GM13976 (cell line): ENCODE measurements at regions not wholly inside any gene's neighbourhood (a gene's known extent, or its start where the extent isn't known, plus 50 kb on each side); places are given as distances from the start of the nearest gene placed in this dataset.
"Not testable (repeated sequence)": the region's sequence is repeated elsewhere in the genome, so short reads cannot be mapped to it uniquely, and the experiment has no call there.

Experiments
- DNase-seq: peaks from one replicate; pipeline ENCODE4 v3.0.0; 2012; ENCODE audit warnings: low spot score
- in situ Hi-C: fragments of 300-500 bp; cut with MboI; formaldehyde crosslinking; loops from one replicate; pipeline ENCODE4 v1.12.0; 2022; ENCODE audit warnings: low sequenced_read_pairs, mixed read lengths, inconsistent platforms; ENCODE audit not compliant: unreplicated experiment
- TF ChIP-seq, protein P1 (sequence below): IDR thresholded peaks from 2 replicates; pipeline ENCODE4 v1.5.1; 2012; ENCODE audit warnings: borderline replicate concordance, mild to moderate bottlenecking; ENCODE audit not compliant: insufficient read depth; ENCODE audit errors: extremely low read depth, missing control alignments, control extremely low read depth

DNA sequence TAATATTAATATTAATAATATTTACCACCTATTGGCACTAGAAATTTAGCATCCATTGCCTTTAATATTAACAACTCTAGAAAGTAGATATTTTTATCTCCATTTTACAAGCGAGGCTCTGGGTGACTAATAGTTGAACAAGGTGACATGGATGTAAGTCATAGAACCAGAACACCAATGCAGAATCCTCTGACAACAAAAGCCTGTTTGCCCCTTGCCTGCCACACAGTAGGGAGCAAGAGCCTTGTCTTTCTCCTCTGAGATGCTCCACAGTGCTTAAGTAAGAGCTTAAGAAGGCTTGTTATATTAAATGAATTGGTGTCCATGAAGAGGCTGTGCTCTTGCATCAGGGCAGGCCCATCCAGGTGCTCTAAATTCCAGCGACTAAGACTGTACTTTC is 51.2 kb upstream of the LBX1 start:
- no peak for DNase-seq
- in situ Hi-C loops, result loop anchor here (25.0 kb wide), 1 partner anchor 157 kb away; no protein-coding TSS in a partner anchor
- TF ChIP-seq, protein P1, sequence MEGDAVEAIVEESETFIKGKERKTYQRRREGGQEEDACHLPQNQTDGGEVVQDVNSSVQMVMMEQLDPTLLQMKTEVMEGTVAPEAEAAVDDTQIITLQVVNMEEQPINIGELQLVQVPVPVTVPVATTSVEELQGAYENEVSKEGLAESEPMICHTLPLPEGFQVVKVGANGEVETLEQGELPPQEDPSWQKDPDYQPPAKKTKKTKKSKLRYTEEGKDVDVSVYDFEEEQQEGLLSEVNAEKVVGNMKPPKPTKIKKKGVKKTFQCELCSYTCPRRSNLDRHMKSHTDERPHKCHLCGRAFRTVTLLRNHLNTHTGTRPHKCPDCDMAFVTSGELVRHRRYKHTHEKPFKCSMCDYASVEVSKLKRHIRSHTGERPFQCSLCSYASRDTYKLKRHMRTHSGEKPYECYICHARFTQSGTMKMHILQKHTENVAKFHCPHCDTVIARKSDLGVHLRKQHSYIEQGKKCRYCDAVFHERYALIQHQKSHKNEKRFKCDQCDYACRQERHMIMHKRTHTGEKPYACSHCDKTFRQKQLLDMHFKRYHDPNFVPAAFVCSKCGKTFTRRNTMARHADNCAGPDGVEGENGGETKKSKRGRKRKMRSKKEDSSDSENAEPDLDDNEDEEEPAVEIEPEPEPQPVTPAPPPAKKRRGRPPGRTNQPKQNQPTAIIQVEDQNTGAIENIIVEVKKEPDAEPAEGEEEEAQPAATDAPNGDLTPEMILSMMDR, result no peak

DNA sequence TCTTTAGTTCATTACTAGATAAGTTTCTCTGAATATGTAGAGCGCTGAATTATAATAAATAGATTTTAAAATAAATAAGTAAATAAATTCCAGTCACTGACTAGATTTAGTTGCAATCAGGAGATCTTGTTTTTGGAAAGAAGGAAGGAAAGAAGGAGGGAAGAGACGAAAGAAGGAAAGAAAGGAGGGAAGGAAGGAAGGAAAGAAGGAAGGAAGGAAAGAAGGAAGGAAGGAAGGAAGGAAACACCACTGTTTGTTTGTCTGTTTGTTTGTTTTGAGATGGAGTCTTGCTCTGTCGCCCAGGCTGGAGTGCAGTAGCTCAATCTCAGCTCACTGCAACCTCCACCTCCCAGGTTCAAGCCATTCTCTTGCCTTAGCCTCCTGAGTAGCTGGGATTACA is 51.7 kb upstream of the LBX1 start:
- DNase-seq, result not testable (repeated sequence)
- in situ Hi-C loops, result loop anchor here (25.0 kb wide), 1 partner anchor 156 kb away; no protein-coding TSS in a partner anchor

DNA sequence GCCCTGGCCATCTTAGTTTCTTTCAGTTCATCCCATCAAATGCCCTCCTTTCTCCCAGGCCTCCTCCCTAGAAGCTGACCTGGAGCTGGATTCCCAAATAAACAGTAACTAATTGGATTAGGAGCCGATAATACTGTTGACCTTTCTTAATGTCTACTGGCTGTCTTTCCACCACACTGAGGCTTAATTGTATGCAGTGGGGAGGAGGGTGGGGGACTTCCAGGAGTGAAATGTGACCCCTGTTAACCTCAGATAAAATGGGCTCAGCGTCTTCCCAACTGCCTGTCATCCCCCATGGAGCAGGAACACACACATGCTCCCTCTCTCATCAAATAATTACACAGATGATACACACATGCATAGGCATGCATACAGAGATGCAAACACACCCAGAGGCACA is 53.7 kb upstream of the LBX1 start:
- TF ChIP-seq, protein P1, result no peak
- in situ Hi-C loops, result loop anchor here (25.0 kb wide), 1 partner anchor 154 kb away; no protein-coding TSS in a partner anchor
- DNase-seq, result no peak

DNA sequence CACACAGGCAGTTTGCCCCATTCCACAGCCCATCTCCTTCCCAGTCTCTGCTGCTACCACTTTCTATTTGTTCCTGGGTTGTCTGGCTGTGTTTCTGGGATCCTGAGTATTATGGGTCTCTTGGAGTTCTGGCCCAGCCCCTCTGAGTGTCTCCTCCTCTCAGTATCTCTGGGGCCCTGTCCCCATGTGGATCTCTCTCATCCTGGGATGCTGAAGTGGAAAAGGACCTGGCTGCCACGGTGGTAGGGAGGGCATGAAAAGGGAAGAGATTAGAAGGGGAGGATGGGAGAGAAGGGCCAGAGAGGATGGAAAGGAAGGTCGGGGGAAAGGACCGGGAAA is 54.5 kb upstream of the LBX1 start:
- TF ChIP-seq, protein P1, result no peak
- no peak for DNase-seq
- in situ Hi-C loops, result loop anchor here (25.0 kb wide), 1 partner anchor 154 kb away; no protein-coding TSS in a partner anchor

DNA sequence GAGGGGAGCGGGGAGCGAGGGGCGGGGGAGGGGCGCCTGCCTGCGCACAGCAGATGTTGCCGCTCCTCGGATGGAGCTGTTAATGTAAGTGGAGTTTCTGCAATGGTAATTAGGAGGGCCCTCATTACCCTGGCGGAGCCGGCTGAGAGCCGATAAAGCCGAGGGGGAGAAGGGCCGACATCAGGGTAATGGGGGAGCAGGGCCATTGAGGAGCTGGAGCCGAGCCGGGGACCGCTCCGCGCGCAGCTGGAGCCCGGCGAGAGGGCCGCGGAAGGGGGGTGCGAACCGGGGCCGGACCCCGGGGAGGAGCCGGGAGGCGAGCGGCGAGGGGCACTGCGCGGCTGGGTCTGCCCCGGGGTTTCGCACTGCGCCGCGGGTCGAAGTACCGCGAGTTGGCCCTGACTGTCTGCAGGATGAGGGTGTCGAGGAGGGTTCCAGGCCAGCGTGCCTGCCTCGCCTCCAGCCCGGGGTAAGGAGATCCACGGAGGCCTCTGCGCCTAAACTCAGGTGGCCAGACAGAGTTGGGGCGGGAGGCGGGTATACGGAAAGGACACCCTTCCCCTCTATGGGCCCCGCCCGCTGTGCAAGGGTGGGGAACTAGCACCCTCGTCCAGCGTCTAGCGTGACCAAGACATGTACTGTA is 55.0 kb upstream of the LBX1 start:
- DNase-seq, result no peak
- TF ChIP-seq, protein P1, result no peak
- in situ Hi-C loops, result loop anchor here (25.0 kb wide), 1 partner anchor 153 kb away; no protein-coding TSS in a partner anchor

DNA sequence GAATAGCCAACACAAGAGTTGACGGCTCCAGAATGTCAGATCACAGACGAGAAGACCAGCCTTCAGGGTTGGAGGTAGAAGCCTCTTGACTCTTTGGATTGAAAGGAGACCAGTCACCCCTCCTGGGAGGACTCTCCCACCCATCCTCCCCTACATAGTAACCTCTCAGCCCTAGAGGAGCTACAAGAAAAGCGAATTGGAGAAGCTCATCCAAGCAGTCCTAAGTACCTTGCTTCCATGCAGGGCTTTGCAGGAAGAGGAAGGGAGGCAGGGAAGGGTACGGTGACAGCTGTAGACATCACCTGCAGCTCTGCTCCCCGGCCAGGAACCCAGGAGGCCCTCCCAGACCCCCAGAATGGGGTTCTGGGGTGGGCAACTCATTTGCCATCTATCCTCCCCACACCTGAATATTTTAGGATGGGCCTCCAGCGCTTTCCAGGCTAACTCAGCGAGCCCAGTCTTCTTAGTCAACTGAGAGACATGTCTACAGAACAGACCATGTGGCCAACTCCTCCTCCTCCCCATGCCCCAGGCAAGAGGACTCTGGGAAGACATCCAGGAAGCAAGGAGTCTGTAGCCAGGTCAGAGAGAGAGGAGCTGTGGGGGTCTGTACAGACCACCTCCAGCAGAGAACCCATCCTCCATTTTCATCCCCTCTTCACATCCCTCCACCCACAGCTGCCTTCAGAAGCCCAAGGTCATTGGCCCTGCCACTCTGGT is 55.6 kb upstream of the LBX1 start:
- in situ Hi-C loops, result loop anchor here (25.0 kb wide), 1 partner anchor 152 kb away; no protein-coding TSS in a partner anchor

More for the DNA sequence above, 55.6 kb upstream of the LBX1 start:
- TF ChIP-seq, protein P1, result no peak
- DNase-seq, result no peak
